GM21390 (cell line): ENCODE measurements at regions not wholly inside any gene's neighbourhood (a gene's known extent, or its start where the extent isn't known, plus 50 kb on each side); places are given as distances from the start of the nearest gene placed in this dataset.
"Not testable (repeated sequence)": the region's sequence is repeated elsewhere in the genome, so short reads cannot be mapped to it uniquely, and the experiment has no call there.

Experiments
- ATAC-seq: cut with Tn5 transposase; IDR thresholded peaks from one replicate; pipeline ENCODE4 v1.9.1; 2021; ENCODE audit not compliant: unreplicated experiment

DNA sequence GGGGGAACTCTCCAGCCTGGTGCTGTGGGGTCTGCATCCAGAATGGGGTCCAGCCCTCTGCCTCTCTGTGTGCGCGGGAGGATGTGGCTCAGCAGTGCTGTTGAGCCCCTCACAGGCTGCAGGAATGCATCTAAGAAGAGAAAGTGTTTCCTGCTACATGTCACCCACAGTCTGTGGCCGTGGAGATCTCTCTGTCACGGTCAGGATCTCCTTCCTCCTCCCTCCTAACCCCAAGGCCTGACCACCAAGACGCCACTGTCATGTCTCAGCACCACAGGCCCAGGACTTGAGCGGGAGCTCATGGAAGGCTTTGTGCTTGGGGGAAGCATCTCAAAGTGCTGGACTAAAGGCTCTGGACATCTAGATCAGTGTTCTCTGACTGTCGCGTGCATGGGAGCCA lies 90.1 kb downstream of the SREK1 start:
- ATAC-seq: no peak

DNA sequence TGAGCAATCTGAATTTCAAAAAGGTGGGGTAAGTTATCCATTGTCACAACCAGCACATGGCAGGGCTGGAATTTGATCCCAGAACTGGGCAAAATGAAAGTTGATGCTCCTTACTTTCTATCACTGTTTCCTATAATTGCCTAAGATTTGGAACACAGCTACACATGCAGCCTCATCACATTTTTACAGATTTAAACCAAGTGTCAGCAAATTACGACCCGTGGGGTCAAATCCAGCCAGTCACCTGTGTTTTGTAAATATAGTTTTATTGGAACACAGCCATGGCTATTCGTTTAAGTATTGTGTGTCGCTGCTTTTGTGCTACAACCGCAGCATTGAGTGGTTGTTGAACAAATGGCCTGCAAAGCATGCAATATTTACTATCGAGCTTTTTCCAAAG lies 94.3 kb downstream of the SREK1 start:
- ATAC-seq: no peak

DNA sequence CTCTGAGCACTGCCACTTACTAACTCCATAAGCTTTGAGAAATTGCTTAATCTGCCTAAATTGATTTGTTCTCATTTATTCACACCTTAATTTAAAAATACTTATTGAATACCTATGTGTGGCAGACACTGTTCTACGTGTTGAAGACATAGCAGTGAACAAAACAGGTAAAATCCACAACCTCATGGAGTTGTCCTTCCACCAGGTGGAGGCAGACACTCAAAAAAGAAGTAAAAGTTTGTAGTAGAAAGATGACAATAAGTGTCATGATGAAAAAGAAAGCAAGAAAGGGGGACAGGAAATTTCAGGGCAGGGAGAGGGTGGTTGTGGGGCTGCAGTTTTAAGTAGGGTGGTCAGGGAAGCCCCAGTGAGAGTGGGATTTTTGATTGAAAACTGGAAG lies 94.9 kb downstream of the SREK1 start:
- no peak for ATAC-seq

DNA sequence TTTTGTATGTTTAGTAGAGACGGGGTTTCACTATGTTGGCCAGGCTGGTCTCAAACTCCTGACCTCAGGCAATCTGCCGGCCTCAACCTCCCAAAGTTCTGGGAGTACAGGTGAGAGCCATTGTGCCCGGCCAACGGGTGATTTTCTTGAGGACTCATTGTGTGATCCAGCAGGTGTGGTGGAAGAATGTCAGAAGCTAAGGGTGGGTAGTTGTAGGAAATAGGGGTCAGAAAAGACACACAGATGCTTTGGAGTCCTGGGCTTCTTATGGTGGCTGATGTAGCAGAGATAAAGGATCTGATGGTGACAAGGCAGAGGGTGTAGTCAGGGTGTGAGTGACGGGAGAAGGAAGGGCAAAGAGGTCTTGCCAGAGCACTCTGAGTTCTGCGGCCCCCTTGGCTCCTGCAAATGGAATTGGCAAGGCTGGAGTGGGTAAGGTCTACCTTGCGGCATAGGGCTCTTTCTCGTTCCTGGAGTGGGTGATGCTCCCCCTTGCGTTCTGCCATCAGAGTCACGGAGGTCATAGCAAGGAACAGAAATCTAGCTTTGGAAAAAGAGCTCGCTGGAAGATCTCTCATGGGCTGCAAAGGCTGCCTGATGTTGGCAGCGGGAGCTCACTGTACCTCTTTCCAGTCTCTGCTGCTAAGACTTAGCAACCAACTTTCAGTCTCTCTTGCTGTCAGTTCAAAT lies 97.2 kb downstream of the SREK1 start:
- ATAC-seq: no peak

DNA sequence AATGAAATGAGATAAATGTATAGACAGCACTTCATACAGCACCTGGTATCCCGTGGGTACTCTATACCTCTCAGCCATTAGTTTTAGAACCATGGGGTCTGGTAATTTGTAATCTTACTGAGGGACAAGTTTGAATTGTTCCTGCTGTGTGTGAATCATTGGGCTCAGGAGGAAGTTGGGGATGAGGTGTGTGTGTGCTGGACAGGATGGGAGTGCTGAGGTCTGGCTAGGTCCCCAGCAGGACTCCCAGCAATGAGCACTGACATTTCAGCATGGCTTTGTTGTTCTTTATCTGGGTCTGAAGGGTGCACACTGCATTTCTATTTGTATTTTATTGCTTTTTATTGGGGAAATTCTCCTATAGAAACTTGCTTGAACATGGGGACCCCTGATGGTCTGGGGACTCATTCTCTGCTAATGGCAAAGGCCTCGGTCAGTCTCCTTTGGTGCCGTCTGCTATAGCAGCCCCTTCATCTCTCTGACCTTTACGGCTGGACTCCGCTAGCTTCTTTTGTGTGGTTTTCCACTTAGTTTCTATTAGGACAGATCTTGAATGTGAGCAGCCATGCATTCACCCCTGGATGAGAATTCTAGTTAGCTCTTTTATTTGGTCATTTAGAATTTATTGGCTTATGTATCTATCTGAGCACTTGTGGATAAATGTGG lies 98.1 kb downstream of the SREK1 start:
- ATAC-seq: no peak

DNA sequence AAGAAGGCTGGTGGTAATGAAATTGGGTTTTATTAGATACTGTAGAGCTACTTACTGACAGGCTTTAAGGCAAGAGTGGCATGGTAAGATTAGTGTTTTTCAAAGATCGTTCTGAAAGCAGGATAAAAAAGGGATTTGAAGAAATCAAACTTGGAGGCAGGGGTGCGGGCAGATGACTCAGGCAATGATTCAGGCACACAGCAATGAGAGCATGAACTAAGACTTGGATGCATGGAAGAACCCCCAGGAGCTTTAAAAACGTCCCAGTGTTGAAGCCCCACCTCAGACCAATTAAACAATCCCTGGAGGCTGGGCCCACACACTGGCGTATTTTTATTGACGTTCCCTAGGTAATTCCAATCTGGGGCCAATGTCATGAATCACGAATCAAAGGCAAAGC lies 102.5 kb downstream of the SREK1 start:
- ATAC-seq: no peak

DNA sequence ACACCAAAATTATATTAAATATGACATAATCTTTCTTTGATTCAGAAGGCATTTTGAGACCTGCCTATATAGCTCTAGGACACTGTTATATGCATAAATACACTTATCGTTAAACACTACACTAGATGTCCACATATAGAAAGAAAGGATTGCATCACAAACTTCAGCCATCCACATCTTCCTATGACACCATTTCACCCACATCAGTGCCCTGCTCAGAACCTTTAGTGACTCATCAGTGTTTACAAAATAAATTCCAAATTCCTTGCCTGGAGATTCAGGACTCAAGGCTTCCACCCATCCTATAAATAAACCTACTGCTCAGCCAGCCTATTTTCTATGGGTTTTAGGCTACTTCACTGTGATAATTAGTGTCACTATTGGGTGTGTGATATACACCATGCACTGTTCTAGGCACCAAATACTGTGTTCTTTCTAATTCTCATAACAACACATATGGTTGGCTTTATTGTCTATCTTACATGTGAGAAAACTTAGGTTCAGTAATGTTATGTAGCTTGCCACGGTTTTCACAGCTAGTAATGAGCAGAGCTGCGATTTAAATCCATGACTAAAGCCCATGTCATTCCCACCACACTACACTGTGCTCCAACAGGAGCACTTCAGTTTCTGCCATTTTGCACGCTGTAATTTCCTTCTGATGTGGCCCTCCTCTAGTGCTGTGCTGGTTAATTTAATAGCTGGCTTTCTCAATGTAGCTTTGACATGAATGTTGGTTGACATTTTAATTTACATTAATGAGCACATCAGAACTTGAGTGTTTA lies 103.3 kb downstream of the SREK1 start:
- ATAC-seq: no peak

DNA sequence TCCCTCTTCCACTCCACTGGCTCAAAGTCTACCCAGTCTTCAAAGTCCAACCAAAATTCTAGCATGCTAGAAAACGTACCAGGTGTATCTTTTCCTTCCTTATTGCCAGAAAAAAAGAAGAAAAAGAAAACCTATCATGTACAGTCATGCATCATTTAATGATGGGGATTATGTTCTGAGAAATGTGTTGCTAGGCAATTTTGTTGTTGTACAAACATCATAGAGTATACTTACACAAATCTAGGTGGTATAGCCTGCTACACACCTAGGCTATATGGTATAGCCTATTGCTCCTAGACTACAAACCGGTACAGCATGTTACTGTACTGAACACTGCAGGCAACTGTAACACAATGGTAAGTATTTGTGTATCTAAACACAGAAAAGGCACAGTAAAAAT lies 104.8 kb downstream of the SREK1 start:
- ATAC-seq: no peak

DNA sequence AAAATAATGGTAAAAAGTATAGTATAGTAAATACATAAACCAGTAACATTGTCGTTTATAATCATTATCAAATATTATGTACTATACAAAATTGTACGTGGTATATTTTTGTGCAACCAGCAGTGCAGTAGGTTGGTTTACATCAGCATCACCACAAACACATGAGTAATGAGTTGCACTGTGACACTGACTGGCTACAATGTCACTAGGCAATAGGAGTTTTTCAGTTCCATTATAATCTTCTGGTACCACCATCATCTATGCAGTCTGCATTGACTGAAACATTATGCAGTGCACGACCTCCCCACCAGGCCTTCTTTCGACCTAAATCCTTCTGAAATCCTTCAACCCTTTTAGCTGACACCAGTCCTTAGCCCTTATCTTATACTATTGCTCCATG lies 105.8 kb downstream of the SREK1 start:
- no peak for ATAC-seq

DNA sequence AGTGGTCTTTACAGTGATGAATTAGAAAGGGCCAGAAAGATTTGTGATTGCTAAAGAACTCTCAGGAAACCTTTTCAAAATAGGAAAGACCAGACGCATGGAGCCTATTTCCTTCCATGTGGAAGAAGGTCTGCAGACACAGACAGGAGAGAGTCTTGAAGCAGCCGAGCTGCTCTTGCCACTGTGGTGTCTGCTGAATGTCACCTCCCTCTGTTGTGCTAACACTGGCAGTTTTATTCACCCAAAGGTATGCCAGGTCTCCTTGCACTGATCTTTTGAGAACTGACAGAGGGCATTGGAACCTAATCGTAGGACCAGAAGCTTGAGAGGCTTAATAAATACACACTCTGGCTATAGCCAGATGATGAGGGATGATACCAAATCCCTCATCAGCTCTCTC lies 108.7 kb downstream of the SREK1 start:
- ATAC-seq: no peak

DNA sequence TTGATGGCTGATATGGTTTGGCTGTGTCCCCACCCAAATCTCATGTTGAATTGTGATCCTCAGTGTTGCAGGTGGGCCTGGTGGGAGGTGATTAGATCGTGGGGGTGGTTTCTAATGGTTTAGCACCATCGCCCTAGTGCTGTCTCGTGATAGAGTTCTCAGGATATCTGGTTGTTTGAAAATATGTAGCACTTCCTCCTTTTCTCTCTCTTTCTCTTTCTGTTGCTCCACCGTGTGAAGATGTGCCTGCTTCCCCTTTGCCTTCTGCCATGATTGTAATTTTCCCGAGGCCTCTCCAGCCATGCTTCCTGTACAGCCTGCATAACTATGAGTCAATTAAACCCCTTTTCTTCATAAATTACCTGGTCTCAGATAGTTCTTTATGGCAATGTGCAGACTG lies 111.6 kb downstream of the SREK1 start:
- ATAC-seq: no peak

DNA sequence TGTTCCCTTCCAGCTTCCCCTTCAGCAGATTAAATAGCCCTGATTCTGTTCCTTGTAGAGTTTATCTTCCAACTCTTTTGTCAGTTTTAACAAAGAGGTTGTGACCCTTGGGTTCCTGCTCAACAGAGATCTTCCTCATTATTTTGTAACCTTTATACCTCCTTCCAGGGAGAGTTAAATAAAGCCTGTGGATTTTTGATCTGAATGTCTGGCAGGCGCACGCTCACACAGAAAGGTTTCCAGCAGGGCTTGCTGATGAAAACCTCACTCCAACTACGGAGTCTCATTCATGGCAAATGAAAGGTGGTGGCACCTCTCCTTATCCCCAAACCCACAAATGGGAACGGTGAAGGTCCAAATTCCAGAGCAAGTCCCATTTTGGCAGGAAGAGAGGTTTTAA lies 129.0 kb downstream of the SREK1 start:
- no peak for ATAC-seq

DNA sequence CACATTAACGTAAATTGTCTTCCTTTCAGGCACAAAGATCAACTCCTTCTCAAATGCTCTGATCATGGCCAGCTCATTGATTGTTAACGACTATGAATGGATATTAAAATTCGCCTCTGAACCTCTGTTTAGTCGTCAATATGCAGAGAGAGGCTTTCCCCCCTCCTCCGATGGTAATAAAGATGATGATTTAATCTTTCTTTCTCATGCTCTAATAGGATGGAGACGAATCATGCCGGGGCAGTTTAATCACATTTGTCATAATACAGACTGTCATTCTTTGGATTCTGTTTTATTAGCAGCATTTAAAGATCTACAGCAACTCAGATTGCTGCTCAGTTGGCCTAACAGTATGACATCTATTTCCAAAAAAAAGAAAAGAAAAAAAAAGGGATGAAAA lies 132.9 kb downstream of the SREK1 start:
- ATAC-seq: no peak

DNA sequence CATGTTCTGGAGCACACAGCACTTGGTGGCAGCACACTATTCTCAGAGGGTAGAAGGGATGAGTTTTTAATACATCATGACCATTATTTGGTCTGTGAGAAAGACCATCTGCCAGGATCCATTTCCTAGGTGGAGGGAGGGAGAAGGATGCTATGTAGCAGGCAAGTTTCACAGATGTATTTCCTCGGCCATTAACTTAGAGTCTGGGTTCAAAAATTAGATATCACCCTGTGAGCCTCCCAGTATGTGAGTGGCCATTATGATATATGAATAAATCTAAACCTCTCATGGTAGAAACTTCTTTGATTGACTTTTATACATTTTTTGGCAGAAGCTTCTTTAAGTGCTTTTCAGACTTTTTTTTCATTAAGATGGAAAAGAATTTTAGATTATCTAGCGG lies 133.9 kb downstream of the SREK1 start:
- no peak for ATAC-seq

DNA sequence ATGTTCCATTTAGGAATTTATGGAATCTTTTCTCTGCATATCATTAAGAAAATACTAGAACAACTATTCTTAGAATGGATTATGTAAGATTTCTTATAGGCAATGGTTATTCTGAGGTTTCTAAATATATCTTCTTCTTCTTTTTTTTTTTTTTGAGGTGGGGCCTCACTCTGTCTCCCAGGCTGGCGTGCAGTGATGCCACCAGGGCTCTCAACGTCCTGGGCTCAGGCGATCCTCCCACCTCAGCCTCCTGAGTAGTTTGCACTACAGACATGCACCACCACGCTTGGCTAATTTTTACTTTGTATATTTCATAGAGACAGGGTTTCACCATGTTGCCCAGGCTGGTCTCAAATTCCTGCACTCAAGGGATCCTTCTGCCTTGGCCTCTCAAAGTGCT lies 137.2 kb downstream of the SREK1 start:
- ATAC-seq: no peak

DNA sequence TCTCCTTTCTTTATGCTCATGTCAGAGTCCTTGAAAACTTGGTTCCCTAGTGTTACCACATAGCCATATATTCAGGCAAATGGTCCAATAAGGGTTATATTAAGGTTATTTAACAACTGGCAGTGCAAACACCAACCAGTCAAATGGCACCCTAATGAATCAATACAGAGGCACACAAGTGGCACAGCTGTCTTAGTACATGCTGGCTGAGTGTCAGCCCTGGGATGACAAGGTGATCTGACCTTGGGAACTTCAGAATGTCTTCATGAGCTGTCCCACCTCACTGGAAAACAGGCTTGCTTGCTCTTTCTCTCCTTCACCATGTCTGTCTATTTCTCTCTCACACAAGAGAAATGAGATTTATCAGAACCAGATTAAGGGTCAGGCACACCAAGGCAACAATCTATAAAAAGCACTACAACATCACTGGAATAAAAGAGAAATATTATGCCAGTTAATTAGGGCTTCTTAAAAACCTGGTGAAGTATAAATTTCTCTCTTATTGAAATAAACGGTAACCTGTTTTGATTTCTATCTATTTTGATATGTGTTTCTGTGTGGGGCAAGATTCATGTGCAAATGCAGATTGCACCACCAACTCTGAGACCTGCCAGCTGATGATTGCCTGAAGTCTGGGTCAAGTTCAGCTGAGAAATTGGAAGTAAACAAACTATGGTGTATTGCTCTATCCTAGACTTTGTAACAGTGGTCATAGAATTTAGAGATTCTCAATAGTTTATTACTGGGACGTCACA lies 140.7 kb downstream of the SREK1 start:
- no peak for ATAC-seq

DNA sequence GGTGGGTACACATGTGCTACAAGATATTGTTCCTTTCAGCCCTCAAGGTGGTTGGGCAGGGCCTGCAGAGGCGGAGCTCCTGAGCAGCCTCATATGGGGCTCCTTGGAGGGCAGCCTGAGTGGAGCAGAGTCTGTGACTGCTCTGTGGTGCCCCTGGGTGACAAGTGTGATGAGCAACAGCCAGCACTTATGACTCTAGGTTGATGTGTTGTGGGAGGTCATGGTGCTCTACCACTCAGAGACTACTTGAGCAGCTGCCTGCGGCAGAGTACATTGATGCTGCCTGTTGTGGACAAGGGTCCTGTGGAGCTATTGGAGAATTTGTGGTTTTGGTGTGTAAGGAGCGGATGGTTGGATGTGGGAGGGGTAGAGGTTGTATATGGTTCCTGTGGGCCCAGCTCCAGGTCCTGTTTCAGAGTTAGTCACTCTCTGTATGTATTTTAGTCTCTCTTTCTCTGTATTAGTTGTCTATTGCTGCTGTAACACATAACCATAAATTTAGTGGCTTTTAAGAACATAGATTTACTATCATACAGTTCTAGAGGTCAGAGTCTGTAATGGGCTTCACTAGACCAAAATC lies 141.3 kb downstream of the SREK1 start:
- no peak for ATAC-seq

DNA sequence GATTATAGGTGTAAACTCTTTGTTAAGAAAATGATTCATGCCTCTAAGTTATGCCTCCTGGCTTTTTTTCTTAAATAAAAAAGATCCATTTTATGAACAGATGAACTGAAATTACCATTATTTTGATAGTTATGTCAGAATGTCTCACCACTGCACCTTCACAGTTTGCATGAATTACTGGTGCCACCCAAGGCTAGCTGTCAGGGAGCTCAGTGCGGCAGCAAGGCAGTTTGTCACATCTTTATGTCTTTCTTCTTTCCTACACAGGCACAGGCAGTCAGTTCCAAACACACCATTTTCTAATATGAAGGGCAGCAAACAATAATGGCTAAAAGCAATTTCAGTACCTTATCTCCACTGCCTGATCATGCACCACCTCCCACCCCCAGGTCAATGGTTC lies 147.7 kb downstream of the SREK1 start:
- no peak for ATAC-seq

DNA sequence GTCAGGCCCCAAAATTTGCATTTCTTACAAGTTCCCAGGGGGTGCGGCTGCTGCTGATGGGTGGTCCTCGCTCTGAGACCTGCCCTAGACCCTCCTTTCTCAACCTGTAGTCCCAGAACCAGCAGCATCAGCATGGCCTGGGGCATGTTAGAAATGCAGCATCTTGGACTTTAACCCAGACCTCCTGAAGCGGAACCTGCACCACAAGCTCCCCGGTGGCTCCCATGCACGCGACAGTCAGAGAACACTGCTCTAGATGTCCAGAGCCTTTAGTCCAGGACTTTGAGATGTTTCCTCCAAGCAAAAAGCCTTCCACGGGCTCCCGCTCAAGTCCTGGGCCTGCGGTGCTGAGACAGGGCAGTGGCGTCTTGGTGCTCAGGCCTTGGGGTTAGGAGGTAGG lies 149.8 kb downstream of the SREK1 start:
- ATAC-seq: not testable (repeated sequence)

DNA sequence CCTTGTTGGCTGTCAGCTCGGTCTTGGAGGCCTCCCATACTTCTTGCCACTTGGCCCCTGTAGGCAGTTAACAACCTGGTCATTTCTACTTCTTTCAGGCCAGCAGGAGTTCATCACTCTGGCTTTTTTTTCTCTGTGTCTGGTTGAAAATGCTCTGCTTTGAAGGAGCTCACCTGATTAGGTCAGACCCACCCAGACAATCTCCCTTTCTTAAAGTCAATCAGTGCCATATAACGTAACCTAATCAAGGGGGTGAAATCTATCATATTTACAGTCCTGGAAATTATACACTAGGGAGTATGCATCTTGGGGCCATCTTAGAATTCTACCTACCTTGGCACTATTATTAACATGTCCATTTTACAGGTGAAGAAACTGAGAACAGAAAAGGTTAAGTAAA lies 155.4 kb downstream of the SREK1 start:
- ATAC-seq: no peak

DNA sequence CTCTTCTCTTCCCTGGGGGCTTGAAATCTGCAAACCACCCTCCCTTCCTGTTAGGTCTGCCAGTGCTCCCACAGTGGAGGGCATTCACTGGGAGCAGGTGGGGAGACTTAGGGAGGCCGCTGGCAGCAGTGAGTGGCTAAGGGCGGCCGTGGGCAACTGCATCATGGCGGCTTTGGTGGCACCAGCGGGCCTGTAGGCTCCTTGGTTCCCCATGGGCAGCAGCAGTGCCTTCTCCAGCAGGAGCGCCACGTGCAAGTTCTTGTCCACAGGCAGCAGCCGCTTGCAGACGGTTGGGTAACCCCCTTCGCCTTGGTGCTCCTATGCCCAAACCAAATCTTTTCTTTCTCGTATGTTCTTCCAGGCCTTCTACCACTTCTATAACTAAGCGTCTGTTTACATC lies 158.2 kb downstream of the SREK1 start:
- no peak for ATAC-seq
